ENCODE measurements at regions not wholly inside any gene's neighbourhood (a gene's known extent, or its start where the extent isn't known, plus 50 kb on each side); places are given as distances from the start of the nearest gene placed in this dataset.

- H3K4me1 Mint-ChIP-seq (ENCODE audit: low read depth, unreplicated experiment), result no peaks in the 10 kb centered on the region
- TF ChIP-seq CTCF (IDR thresholded peaks at IDR 0.05; ENCODE audit: insufficient read depth in 1 of 2, low read depth in 1 of 2, low read length in 1 of 2, severe bottlenecking in 1 of 2, unreplicated experiment in 1 of 2), result no peak
- no peaks in the 10 kb centered on the region for H3K4me1 ChIP-seq
- no peak overlapping the region for H3K27ac Mint-ChIP-seq (ENCODE audit: unreplicated experiment)
- BruUV-seq (replicated peaks), result no TSS peak
- intact Hi-C loops (cut with micrococcal nuclease; ENCODE audit: unreplicated experiment), result no loop called here
- no peaks in the 10 kb centered on the region for H3K27me3 ChIP-seq (replicated peaks; ENCODE audit: control insufficient read depth, insufficient read depth, low read length)
- H3K9me3 Mint-ChIP-seq (ENCODE audit: unreplicated experiment), result peaks cover 11% of the 10 kb centered on the region
- no peaks in the 10 kb centered on the region for H3K36me3 Mint-ChIP-seq (ENCODE audit: insufficient read depth, unreplicated experiment)
- ChIA-PET CTCF (no interaction called here), POLR2A (no interaction called here)
- H3K4me3 Mint-ChIP-seq (ENCODE audit: unreplicated experiment), result no peak overlapping the region
- DNase-seq, result no peak
- H3K36me3 ChIP-seq (ENCODE audit: control insufficient read depth, insufficient read depth, low read length), result no peaks in the 10 kb centered on the region
- no peak overlapping the region for H3K4me3 ChIP-seq (ENCODE audit: low read depth, low read length)
- H3K9me3 ChIP-seq, result no peaks in the 10 kb centered on the region
- H3K27me3 Mint-ChIP-seq (ENCODE audit: insufficient read depth, unreplicated experiment), result no peaks in the 10 kb centered on the region
These were observed 545.8 kb upstream of the ALCAM start for GRCh38 chr3:104820959-104821358.

- Histone ChIP-seq H3K36me3 (ENCODE audit: control insufficient read depth, insufficient read depth, low read length) (no peaks in the 10 kb centered on the region), H3K27me3 (replicated peaks; ENCODE audit: control insufficient read depth, insufficient read depth, low read length) (no peaks in the 10 kb centered on the region), H3K4me1 (no peaks in the 10 kb centered on the region), H3K4me3 (ENCODE audit: low read depth, low read length) (no peak overlapping the region), H3K9me3 (no peaks in the 10 kb centered on the region)
- BruUV-seq (replicated peaks), result no TSS peak
- H3K4me1 Mint-ChIP-seq (ENCODE audit: low read depth, unreplicated experiment), result no peaks in the 10 kb centered on the region
- no peak for DNase-seq
- no peaks in the 10 kb centered on the region for H3K27me3 Mint-ChIP-seq (ENCODE audit: insufficient read depth, unreplicated experiment)
- no peak overlapping the region for H3K27ac Mint-ChIP-seq (ENCODE audit: unreplicated experiment)
- no peak overlapping the region for H3K4me3 Mint-ChIP-seq (ENCODE audit: unreplicated experiment)
- CTCF ChIA-PET, result no interaction called here
- no peaks in the 10 kb centered on the region for H3K36me3 Mint-ChIP-seq (ENCODE audit: insufficient read depth, unreplicated experiment)
- H3K9me3 Mint-ChIP-seq (ENCODE audit: unreplicated experiment), result peaks cover 11% of the 10 kb centered on the region
- intact Hi-C loops (cut with micrococcal nuclease; ENCODE audit: unreplicated experiment), result no loop called here
- no peak for TF ChIP-seq CTCF (IDR thresholded peaks at IDR 0.05; ENCODE audit: insufficient read depth in 1 of 2, low read depth in 1 of 2, low read length in 1 of 2, severe bottlenecking in 1 of 2, unreplicated experiment in 1 of 2)
- POLR2A ChIA-PET, result no interaction called here
These were observed 541.6 kb upstream of the ALCAM start for GRCh38 chr3:104825116-104825515.

- TF ChIP-seq CTCF (IDR thresholded peaks at IDR 0.05; ENCODE audit: insufficient read depth in 1 of 2, low read depth in 1 of 2, low read length in 1 of 2, severe bottlenecking in 1 of 2, unreplicated experiment in 1 of 2), result no peak
- H3K4me3 Mint-ChIP-seq (ENCODE audit: unreplicated experiment), result no peak overlapping the region
- no peaks in the 10 kb centered on the region for H3K27me3 ChIP-seq (replicated peaks; ENCODE audit: control insufficient read depth, insufficient read depth, low read length)
- no peaks in the 10 kb centered on the region for H3K27me3 Mint-ChIP-seq (ENCODE audit: insufficient read depth, unreplicated experiment)
- no peaks in the 10 kb centered on the region for H3K36me3 Mint-ChIP-seq (ENCODE audit: insufficient read depth, unreplicated experiment)
- H3K4me1 Mint-ChIP-seq (ENCODE audit: low read depth, unreplicated experiment), result no peaks in the 10 kb centered on the region
- H3K4me3 ChIP-seq (ENCODE audit: low read depth, low read length), result no peak overlapping the region
- intact Hi-C loops (cut with micrococcal nuclease; ENCODE audit: unreplicated experiment), result no loop called here
- CTCF ChIA-PET, result no interaction called here
- no peak overlapping the region for H3K27ac Mint-ChIP-seq (ENCODE audit: unreplicated experiment)
- H3K36me3 ChIP-seq (ENCODE audit: control insufficient read depth, insufficient read depth, low read length), result no peaks in the 10 kb centered on the region
- no TSS peak for BruUV-seq (replicated peaks)
- H3K4me1 ChIP-seq, result no peaks in the 10 kb centered on the region
- no peaks in the 10 kb centered on the region for H3K9me3 ChIP-seq
- no peak for DNase-seq
- POLR2A ChIA-PET, result no interaction called here
- H3K9me3 Mint-ChIP-seq (ENCODE audit: unreplicated experiment), result no peaks in the 10 kb centered on the region
These were observed 535.6 kb upstream of the ALCAM start for GRCh38 chr3:104831071-104831470.

Data from Caco-2 (cell line).